GM21367 (cell line): ENCODE measurements at regions not wholly inside any gene's neighbourhood (a gene's known extent, or its start where the extent isn't known, plus 50 kb on each side); places are given as distances from the start of the nearest gene placed in this dataset.

Experiments used
- ATAC-seq: cut with Tn5 transposase; IDR thresholded peaks from one replicate; pipeline ENCODE4 v1.9.1; 2021; ENCODE audit not compliant: unreplicated experiment

DNA sequence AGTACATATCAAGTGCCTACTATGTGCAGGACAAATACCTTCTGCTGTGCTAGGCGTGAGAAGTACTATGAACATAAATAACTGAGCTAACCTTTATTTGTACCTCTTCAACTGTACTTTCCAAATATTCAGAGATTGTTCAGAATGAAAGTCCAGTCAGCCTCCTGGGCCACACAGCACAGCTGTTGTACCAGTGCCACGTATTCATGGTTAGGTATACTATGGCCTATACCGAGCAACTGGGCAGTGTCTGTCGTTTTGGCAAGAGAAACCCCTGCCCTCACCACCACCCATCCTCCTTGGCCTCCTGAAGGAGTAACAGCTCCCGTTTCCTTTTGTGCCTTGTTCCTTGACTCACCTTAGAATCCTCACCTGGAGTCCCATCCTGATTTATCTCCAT is 53.0 kb downstream of the RASSF10 start:
- no peak for ATAC-seq

- no peak for ATAC-seq
These were observed 55.5 kb downstream of the RASSF10 start for GRCh38 chr11:13064593-13064992.

GRCh38 chr11:13065200-13065787 is 56.2 kb downstream of the RASSF10 start:
- ATAC-seq = no peak

- no peak for ATAC-seq
These were observed 59.1 kb downstream of the RASSF10 start for GRCh38 chr11:13068211-13068610.

- ATAC-seq = no peak
These were observed 64.2 kb downstream of the RASSF10 start for GRCh38 chr11:13073119-13073981.

GRCh38 chr11:13074714-13075464 is 65.8 kb downstream of the RASSF10 start:
- ATAC-seq = no peak

- ATAC-seq = no peak
These were observed 67.8 kb downstream of the RASSF10 start for GRCh38 chr11:13076961-13077360.

- ATAC-seq = no peak
These were observed 71.7 kb downstream of the RASSF10 start for GRCh38 chr11:13080861-13081260.

- no peak for ATAC-seq
These were observed 73.5 kb downstream of the RASSF10 start for GRCh38 chr11:13082588-13082987.

- no peak for ATAC-seq
These were observed 81.2 kb downstream of the RASSF10 start for GRCh38 chr11:13090228-13090708.

GRCh38 chr11:13091373-13091772 is 82.3 kb downstream of the RASSF10 start:
- no peak for ATAC-seq

- no peak for ATAC-seq
These were observed 82.7 kb downstream of the RASSF10 start for GRCh38 chr11:13091804-13092203.

GRCh38 chr11:13094930-13095687 is 86.0 kb downstream of the RASSF10 start:
- no peak for ATAC-seq

DNA sequence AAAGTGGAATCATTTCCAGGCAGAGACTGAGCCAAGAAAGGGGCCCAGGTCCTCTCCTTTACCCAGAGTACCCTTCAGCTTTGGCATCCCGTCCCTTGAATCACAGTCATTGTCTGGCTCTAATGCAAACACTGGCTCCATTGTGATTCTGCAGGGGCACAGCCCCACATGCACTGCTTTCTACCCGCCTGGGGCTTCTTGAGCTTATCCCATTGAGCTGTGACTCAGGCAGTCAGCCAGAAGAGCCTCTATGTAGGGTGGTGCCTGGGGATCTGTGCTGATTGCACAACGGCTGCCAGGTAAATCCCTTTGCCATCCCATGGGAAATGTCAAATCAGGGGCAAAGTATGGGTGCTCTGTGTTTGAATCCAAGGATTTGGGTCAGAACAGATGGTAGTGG is 88.9 kb downstream of the RASSF10 start:
- ATAC-seq = no peak

GRCh38 chr11:13098616-13099289 is 89.6 kb downstream of the RASSF10 start:
- no peak for ATAC-seq

GRCh38 chr11:13101644-13102512 is 92.8 kb downstream of the RASSF10 start:
- ATAC-seq = no peak

DNA sequence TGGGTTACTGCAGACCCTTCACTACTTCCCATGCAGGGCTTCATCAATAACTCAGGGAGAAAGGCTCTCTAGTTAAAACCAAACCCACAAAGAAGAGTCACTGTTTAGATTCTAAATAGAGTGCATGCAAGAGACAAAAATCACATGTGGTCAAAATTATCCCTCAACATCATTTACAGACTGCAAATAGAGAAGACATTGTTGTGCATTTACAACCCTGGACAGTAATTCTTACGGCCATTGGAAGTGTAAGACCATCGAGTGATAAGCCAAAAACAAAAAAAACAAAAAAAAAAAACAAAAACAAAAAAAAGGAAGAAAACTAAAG is 93.4 kb downstream of the RASSF10 start:
- ATAC-seq = no peak

DNA sequence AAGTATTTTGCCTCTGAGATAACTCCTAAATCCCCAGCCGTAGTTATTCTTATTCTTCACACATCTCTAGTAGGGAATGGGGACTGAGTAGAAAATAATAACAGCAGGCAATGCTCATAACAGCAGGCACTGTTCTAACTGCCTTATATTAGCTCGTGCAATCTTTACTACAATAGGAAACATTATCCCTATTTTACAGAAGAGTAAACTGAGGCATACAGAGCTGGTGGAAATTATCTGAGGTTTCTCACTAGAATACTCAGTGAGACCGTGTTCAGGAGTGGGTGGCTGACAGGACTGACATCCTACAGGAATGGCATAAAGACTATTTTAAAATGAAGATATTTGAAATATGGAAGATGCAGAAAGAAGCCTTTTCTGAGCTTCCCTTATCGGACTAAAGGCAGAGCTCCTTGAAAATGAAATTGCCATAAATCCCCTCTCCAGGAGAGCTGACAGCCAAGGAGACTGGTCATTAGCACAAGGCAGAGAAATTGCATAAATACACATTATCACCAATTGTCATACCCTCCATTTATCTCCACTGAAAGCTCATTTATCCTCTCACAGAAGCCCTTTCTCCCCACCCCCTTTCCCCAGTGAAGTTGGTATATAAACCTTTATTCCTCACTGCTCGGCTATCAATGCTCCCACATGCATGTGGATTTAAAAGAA is 93.9 kb downstream of the RASSF10 start:
- no peak for ATAC-seq

DNA sequence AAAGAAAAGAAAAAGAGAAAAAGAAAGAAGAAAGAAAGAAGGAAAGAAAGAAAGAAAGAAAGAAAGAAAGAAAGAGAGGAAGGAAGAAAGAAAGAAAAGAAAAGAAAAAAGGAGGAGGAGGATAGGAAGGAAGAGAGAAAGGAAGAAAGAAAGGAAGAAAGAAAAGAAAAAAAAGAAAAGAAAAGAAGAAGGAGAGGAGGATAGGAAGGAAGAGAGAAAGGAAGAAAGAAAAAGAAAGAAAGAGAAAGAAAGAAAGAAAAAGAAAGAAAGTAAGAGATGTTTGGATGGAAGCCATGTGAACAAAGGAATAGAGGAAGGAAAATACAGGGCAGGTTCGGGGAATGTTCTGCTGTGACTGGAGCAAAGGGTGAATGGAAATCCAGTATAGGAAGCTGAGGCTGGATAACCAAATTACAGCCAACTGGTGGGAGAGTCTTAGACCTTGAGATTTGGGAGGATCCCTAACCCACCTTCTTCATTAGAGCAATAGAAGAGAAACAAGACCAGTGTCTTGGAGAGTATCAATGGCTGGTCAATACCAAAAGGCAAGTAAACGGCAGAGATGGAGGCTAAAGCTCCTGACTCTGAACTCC is 94.9 kb downstream of the RASSF10 start:
- ATAC-seq = no peak
